ENCODE measurements at regions not wholly inside any gene's neighbourhood (a gene's known extent, or its start where the extent isn't known, plus 50 kb on each side); places are given as distances from the start of the nearest gene placed in this dataset.

DNA sequence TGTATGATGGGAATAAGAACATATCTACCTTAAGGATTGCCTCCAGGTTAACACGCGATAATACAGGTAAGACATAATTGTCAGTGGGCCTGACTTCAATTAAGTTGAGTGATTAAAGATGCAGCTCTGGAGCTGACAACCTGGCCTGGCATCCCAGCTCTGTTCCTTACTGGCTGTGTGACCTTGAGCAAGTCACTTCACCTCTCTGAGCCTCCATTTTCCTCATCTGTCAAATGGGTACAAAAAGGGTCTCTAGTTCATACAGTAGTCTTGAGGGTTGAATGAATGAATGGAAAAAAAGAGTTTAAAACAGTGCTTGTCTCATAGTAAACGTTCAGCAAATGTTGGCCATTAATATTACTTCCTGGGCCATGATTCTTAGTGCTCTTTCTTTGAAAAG lies 213.9 kb downstream of the PHETA1 start:
- TF ChIP-seq SP1 (IDR thresholded peaks at IDR 0.05) = no peak
- TF ChIP-seq HDGF (IDR thresholded peaks at IDR 0.05; ENCODE audit: borderline replicate concordance) = no peak
- TF ChIP-seq ARNT (IDR thresholded peaks at IDR 0.05) = no peak
- no peak for TF ChIP-seq ZNF384 (IDR thresholded peaks at IDR 0.05)
- TF ChIP-seq, protein P1, sequence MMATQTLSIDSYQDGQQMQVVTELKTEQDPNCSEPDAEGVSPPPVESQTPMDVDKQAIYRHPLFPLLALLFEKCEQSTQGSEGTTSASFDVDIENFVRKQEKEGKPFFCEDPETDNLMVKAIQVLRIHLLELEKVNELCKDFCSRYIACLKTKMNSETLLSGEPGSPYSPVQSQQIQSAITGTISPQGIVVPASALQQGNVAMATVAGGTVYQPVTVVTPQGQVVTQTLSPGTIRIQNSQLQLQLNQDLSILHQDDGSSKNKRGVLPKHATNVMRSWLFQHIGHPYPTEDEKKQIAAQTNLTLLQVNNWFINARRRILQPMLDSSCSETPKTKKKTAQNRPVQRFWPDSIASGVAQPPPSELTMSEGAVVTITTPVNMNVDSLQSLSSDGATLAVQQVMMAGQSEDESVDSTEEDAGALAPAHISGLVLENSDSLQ (IDR thresholded peaks at IDR 0.05) = no peak
- no peak for TF ChIP-seq FOXM1 (IDR thresholded peaks at IDR 0.05; ENCODE audit: borderline replicate concordance)
